Osteoblast (primary cell): ENCODE measurements at regions not wholly inside any gene's neighbourhood (a gene's known extent, or its start where the extent isn't known, plus 50 kb on each side); places are given as distances from the start of the nearest gene placed in this dataset.
"Not testable (repeated sequence)": the region's sequence is repeated elsewhere in the genome, so short reads cannot be mapped to it uniquely, and the experiment has no call there.

ENCODE experiments used
- DNase-seq: peaks from one replicate; pipeline ENCODE4 v3.0.0; 2011; ENCODE audit warnings: low spot score, mixed read lengths; ENCODE audit not compliant: insufficient read length; ENCODE audit errors: missing footprints
- H2AFZ ChIP-seq: 2 replicates; pipeline ENCODE4 v1.6.0; 2011; ENCODE audit warnings: mild to moderate bottlenecking, low read length
- H3K27ac ChIP-seq: 2 replicates; pipeline ENCODE4 v1.5.1; 2011; ENCODE audit warnings: mild to moderate bottlenecking, low read depth, low read length, moderate library complexity
- H3K27me3 ChIP-seq: 2 replicates; pipeline ENCODE4 v1.6.0; 2012; ENCODE audit warnings: mild to moderate bottlenecking, control low read depth, inconsistent platforms, low read length, moderate library complexity; ENCODE audit not compliant: insufficient read depth
- H3K36me3 ChIP-seq: 2 replicates; pipeline ENCODE4 v1.5.1; 2011; ENCODE audit warnings: mild to moderate bottlenecking, low read length, control low read depth, moderate library complexity; ENCODE audit not compliant: insufficient read depth
- H3K4me1 ChIP-seq: 2 replicates; pipeline ENCODE4 v1.5.1; 2011; ENCODE audit warnings: mild to moderate bottlenecking, low read length, control low read depth, moderate library complexity; ENCODE audit not compliant: insufficient read depth
- H3K4me2 ChIP-seq: 2 replicates; pipeline ENCODE4 v1.6.0; 2011; ENCODE audit warnings: mild to moderate bottlenecking, low read length; ENCODE audit not compliant: insufficient read depth
- H3K4me3 ChIP-seq: fragments of 200-600 bp; sonication (generic); 3 replicates; pipeline ENCODE4 v1.5.1; 2012; ENCODE audit warnings: mild to moderate bottlenecking, low read length, inconsistent platforms; ENCODE audit not compliant: insufficient read depth
- H3K79me2 ChIP-seq: 2 replicates; pipeline ENCODE4 v1.6.0; 2012; ENCODE audit warnings: mild to moderate bottlenecking, low read length, control low read depth, inconsistent platforms; ENCODE audit not compliant: insufficient read depth
- H3K9me3 ChIP-seq: 2 replicates; pipeline ENCODE4 v1.5.1; 2011; ENCODE audit warnings: low read depth, low read length, control low read depth
- H4K20me1 ChIP-seq: 2 replicates; pipeline ENCODE4 v1.6.0; 2012; ENCODE audit warnings: mild to moderate bottlenecking, low read length, control low read depth; ENCODE audit not compliant: insufficient read depth
- CTCF ChIP-seq: IDR thresholded peaks from 2 replicates; pipeline ENCODE4 v1.5.1; 2011; ENCODE audit warnings: mild to moderate bottlenecking, low read depth, low read length, moderate library complexity; ENCODE audit errors: extremely low read depth

DNA sequence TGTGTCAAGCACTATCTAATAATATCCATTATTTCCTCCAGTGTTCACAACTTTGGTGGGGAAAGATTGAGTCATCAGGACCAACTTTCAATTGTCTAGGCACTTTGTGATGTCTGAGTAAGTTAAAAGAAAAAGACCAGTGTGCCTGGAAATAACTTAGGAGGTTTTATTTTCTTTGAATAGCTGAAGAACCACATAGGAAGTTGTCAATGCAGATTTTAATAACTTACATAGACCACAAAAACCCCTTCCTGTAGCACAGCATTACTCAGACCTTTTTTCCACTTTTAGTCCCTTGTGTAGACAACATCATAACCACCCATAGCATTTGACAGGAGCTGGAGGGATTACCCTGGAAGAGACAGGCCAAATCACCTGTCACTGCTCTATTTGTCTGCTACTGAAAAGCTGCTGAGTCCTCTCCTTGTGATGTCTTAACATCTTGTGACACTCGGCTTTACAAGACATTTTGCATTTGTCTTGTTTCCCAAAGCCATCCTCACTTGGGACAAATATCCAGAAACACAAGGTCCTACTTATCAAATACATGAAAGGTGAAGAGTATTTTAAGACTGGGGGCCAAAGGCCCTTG lies 241.5 kb upstream of the PTER start:
- Histone ChIP-seq H4K20me1 (no peaks in the 10 kb centered on the region), H3K27me3 (no peaks in the 10 kb centered on the region), H3K4me1 (no peaks in the 10 kb centered on the region), H2AFZ (no peak overlapping the region), H3K36me3 (no peaks in the 10 kb centered on the region), H3K79me2 (no peaks in the 10 kb centered on the region), H3K9me3 (peaks cover 2% of the 10 kb centered on the region), H3K4me3 (no peak overlapping the region), H3K4me2 (no peak overlapping the region), H3K27ac (no peak overlapping the region)
- DNase-seq, result no peak
- no peak for TF ChIP-seq CTCF

DNA sequence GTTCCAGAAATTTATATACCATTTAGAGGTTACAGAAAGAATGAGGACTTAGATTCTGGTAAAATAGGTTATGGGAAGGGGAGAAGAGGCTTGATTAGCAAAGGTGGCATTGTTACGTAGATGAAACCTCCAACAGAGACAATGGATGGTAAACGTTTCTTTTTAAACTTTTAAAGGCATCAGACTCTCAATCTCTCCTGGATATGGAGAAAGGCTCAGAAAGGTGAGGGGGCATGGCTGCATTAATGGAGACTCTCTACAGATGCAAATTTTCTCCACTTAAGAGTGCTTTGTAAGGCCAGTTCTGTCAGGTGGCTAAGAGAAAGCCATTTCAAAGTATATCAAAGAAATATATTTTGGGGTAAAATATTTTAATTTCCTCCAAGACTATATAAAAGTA lies 240.9 kb upstream of the PTER start:
- Histone ChIP-seq H3K27ac (no peak overlapping the region), H3K79me2 (no peaks in the 10 kb centered on the region), H3K4me1 (no peaks in the 10 kb centered on the region), H3K4me2 (no peak overlapping the region), H3K4me3 (no peak overlapping the region), H3K27me3 (no peaks in the 10 kb centered on the region), H4K20me1 (no peaks in the 10 kb centered on the region), H3K36me3 (no peaks in the 10 kb centered on the region), H3K9me3 (peaks cover 2% of the 10 kb centered on the region), H2AFZ (no peak overlapping the region)
- no peak for DNase-seq
- TF ChIP-seq CTCF, result no peak

GRCh38 chr10:16199216-16199615 lies 237.6 kb upstream of the PTER start:
- no peaks in the 10 kb centered on the region for H3K79me2 ChIP-seq

GRCh38 chr10:16223618-16224017 lies 213.2 kb upstream of the PTER start:
- not testable (repeated sequence) for H2AFZ ChIP-seq, H3K9me3 ChIP-seq, H3K36me3 ChIP-seq, H3K27me3 ChIP-seq, H3K27ac ChIP-seq, H3K4me1 ChIP-seq, H3K4me3 ChIP-seq, H3K4me2 ChIP-seq, DNase-seq, H3K79me2 ChIP-seq, H4K20me1 ChIP-seq

More at GRCh38 chr10:16199216-16199615, 237.6 kb upstream of the PTER start:
- TF ChIP-seq CTCF, result no peak
- peaks cover 2% of the 10 kb centered on the region for H3K9me3 ChIP-seq
- H4K20me1 ChIP-seq, result no peaks in the 10 kb centered on the region
- DNase-seq, result no peak
- H3K4me2 ChIP-seq, result no peak overlapping the region
- no peak overlapping the region for H3K4me3 ChIP-seq
- H3K36me3 ChIP-seq, result no peaks in the 10 kb centered on the region
- no peak overlapping the region for H3K27ac ChIP-seq
- no peaks in the 10 kb centered on the region for H3K4me1 ChIP-seq
- H2AFZ ChIP-seq, result no peak overlapping the region
- no peaks in the 10 kb centered on the region for H3K27me3 ChIP-seq
